Fibroblast of lung (primary cell): ENCODE measurements at regions not wholly inside any gene's neighbourhood (a gene's known extent, or its start where the extent isn't known, plus 50 kb on each side); places are given as distances from the start of the nearest gene placed in this dataset.

ENCODE experiments used
- DNase-seq, 2 donors: peaks; one replicate each; pipeline versions ENCODE4 v3.0.0 to v3.0.0-alpha.2; 2010; ENCODE audit warnings: low read depth in 2 of 2
- H2AFZ ChIP-seq: 2 replicates; pipeline ENCODE4 v1.5.1; 2012; ENCODE audit warnings: low read length, control low read depth, inconsistent platforms
- H3K27ac ChIP-seq: 2 replicates; pipeline ENCODE4 v1.5.1; 2011; ENCODE audit warnings: low read length, control low read depth; ENCODE audit not compliant: insufficient read depth
- H3K27me3 ChIP-seq: 2 replicates; pipeline ENCODE4 v1.5.1; 2011; ENCODE audit warnings: mild to moderate bottlenecking, low read length; ENCODE audit not compliant: control insufficient read depth, insufficient read depth
- H3K36me3 ChIP-seq: 2 replicates; pipeline ENCODE4 v1.5.1; 2011; ENCODE audit warnings: low read length; ENCODE audit not compliant: control insufficient read depth, insufficient read depth
- H3K4me1 ChIP-seq: 2 replicates; pipeline ENCODE4 v1.5.1; 2011; ENCODE audit warnings: low read length; ENCODE audit not compliant: control insufficient read depth, insufficient read depth; ENCODE audit errors: extremely low read depth
- H3K4me2 ChIP-seq: 2 replicates; pipeline ENCODE4 v1.5.1; 2011; ENCODE audit warnings: low read length, control low read depth; ENCODE audit not compliant: insufficient read depth; ENCODE audit errors: extremely low read depth
- H3K4me3 ChIP-seq, 4 experiments: fragments of 200-600 bp in 1 of 4; sonication (generic) in 1 of 4; replicated peaks in 1 of 4; 2 replicates each; pipeline ENCODE4 v1.5.1; 2011 to 2016; ENCODE audit warnings: low read length in 4 of 4, low read depth in 3 of 4, mild to moderate bottlenecking in 3 of 4, control low read depth in 2 of 4, inconsistent platforms in 1 of 4, mixed read lengths in 1 of 4; ENCODE audit not compliant: insufficient read depth in 1 of 4; ENCODE audit errors: control extremely low read depth in 1 of 4
- H3K79me2 ChIP-seq: 2 replicates; pipeline ENCODE4 v1.5.1; 2012; ENCODE audit warnings: mild to moderate bottlenecking, low read length, inconsistent platforms; ENCODE audit not compliant: control insufficient read depth, insufficient read depth
- H3K9ac ChIP-seq: 2 replicates; pipeline ENCODE4 v1.5.1; 2011; ENCODE audit warnings: mild to moderate bottlenecking, low read length, control low read depth; ENCODE audit not compliant: insufficient read depth
- H3K9me3 ChIP-seq: 2 replicates; pipeline ENCODE4 v1.5.1; 2012; ENCODE audit warnings: low read depth, low read length; ENCODE audit not compliant: control insufficient read depth, insufficient read depth
- H4K20me1 ChIP-seq: 2 replicates; pipeline ENCODE4 v1.5.1; 2011; ENCODE audit warnings: low read length; ENCODE audit not compliant: control insufficient read depth, insufficient read depth; ENCODE audit errors: extremely low read depth
- EZH2 ChIP-seq: IDR thresholded peaks from 2 replicates; pipeline ENCODE4 v1.5.1; 2012; ENCODE audit warnings: low read length, control low read depth, mild to moderate bottlenecking; ENCODE audit errors: missing control alignments
- TF ChIP-seq, protein P1 (sequence below), 2 donors: IDR thresholded peaks in 1 of 2; conservative IDR thresholded peaks in 1 of 2; 1 replicate in 1 of 2; 2 replicates in 1 of 2; pipeline ENCODE4 v1.5.1; 2011 to 2012; ENCODE audit warnings: low read length in 2 of 2, control low read depth in 1 of 2, inconsistent platforms in 1 of 2, low read depth in 1 of 2, mild to moderate bottlenecking in 1 of 2

GRCh38 chr15:46460431-46461094 is 825.7 kb downstream of the SQOR start:
- no peak overlapping the region for H2AFZ ChIP-seq
- H3K27ac ChIP-seq = no peak overlapping the region
- H4K20me1 ChIP-seq = no peaks in the 10 kb centered on the region
- no peaks in the 10 kb centered on the region for H3K27me3 ChIP-seq
- no peak overlapping the region for H3K4me2 ChIP-seq
- H3K9ac ChIP-seq = no peak overlapping the region
- no peak for TF ChIP-seq EZH2
- TF ChIP-seq, protein P1, sequence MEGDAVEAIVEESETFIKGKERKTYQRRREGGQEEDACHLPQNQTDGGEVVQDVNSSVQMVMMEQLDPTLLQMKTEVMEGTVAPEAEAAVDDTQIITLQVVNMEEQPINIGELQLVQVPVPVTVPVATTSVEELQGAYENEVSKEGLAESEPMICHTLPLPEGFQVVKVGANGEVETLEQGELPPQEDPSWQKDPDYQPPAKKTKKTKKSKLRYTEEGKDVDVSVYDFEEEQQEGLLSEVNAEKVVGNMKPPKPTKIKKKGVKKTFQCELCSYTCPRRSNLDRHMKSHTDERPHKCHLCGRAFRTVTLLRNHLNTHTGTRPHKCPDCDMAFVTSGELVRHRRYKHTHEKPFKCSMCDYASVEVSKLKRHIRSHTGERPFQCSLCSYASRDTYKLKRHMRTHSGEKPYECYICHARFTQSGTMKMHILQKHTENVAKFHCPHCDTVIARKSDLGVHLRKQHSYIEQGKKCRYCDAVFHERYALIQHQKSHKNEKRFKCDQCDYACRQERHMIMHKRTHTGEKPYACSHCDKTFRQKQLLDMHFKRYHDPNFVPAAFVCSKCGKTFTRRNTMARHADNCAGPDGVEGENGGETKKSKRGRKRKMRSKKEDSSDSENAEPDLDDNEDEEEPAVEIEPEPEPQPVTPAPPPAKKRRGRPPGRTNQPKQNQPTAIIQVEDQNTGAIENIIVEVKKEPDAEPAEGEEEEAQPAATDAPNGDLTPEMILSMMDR (conservative IDR thresholded peaks at IDR 0.05 in 1 of 2, IDR thresholded peaks at IDR 0.05 in 1 of 2; ENCODE audit: low read depth in 1 of 2, low read length in 2 of 2) = no peak
- no peaks in the 10 kb centered on the region for H3K9me3 ChIP-seq
- no peak overlapping the region for H3K4me3 ChIP-seq
- no peaks in the 10 kb centered on the region for H3K4me1 ChIP-seq
- no peaks in the 10 kb centered on the region for H3K79me2 ChIP-seq
- H3K36me3 ChIP-seq = no peaks in the 10 kb centered on the region
- no peak for DNase-seq

- no peaks in the 10 kb centered on the region for H4K20me1 ChIP-seq
Observed at GRCh38 chr15:46461416-46461815, 826.6 kb downstream of the SQOR start.

DNA sequence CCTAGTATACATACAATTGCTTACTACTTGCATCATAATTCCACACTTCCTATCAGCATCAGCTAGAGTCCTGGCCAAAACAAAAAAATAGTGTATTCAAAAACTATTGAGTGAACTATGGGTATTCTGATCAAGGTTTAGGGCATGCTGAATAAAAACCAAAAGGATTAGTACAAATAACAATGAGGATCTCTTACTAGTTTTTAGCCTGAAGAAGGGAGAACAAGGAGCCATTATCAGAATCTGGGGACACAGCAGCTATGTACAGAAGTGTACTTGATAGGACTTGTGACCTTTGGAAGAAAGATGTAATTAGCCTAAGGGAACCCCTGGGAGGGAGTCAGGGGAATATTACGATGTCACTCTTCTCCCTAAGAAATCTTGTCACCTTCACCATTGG is 832.2 kb downstream of the SQOR start:
- TF ChIP-seq, protein P1 (conservative IDR thresholded peaks at IDR 0.05 in 1 of 2, IDR thresholded peaks at IDR 0.05 in 1 of 2; ENCODE audit: low read depth in 1 of 2, low read length in 2 of 2) = no peak
- TF ChIP-seq EZH2 = no peak
- Histone ChIP-seq H3K4me2 (no peak overlapping the region), H3K4me1 (no peaks in the 10 kb centered on the region)

More at GRCh38 chr15:46461416-46461815, 826.6 kb downstream of the SQOR start:
- no peaks in the 10 kb centered on the region for H3K9me3 ChIP-seq
- no peak overlapping the region for H2AFZ ChIP-seq
- TF ChIP-seq EZH2 = no peak
- TF ChIP-seq, protein P1 (conservative IDR thresholded peaks at IDR 0.05 in 1 of 2, IDR thresholded peaks at IDR 0.05 in 1 of 2; ENCODE audit: low read depth in 1 of 2, low read length in 2 of 2) = no peak
- H3K9ac ChIP-seq = no peak overlapping the region
- H3K79me2 ChIP-seq = no peaks in the 10 kb centered on the region
- no peak overlapping the region for H3K4me2 ChIP-seq
- H3K27me3 ChIP-seq = no peaks in the 10 kb centered on the region
- no peak for DNase-seq
- no peaks in the 10 kb centered on the region for H3K4me1 ChIP-seq
- no peak overlapping the region for H3K4me3 ChIP-seq
- no peaks in the 10 kb centered on the region for H3K36me3 ChIP-seq
- no peak overlapping the region for H3K27ac ChIP-seq

More for the DNA sequence above, 832.2 kb downstream of the SQOR start:
- no peak overlapping the region for H3K27ac ChIP-seq
- DNase-seq = no peak
- no peak overlapping the region for H2AFZ ChIP-seq
- no peaks in the 10 kb centered on the region for H3K27me3 ChIP-seq
- no peaks in the 10 kb centered on the region for H3K36me3 ChIP-seq
- no peaks in the 10 kb centered on the region for H3K79me2 ChIP-seq
- H3K4me3 ChIP-seq = no peak overlapping the region
- H4K20me1 ChIP-seq = no peaks in the 10 kb centered on the region
- H3K9me3 ChIP-seq = no peaks in the 10 kb centered on the region
- no peak overlapping the region for H3K9ac ChIP-seq
